K562 (cell line): ENCODE measurements at regions not wholly inside any gene's neighbourhood (a gene's known extent, or its start where the extent isn't known, plus 50 kb on each side); places are given as distances from the start of the nearest gene placed in this dataset.

Experiments used
- ATAC-seq: fragments of 200-7000 bp; cut with Tn5 transposase; 3 replicates; pipeline ENCODE4 v1.9.1; 2020; ENCODE audit warnings: moderate library complexity
- BruUV-seq: library from RNA; stranded (reverse); fragments of 400-500 nt; replicated peaks from 2 replicates; lab custom pipeline; 2021; lab: Mats Ljungman, UMichigan
- CTCF ChIA-PET: fragments of 300-600 bp; formaldehyde crosslinking; extraction: SDS; loops from one replicate; lab custom pipeline; 2021; ENCODE audit warnings: low intra/inter-chr PET ratio; lab: Yijun Ruan, JAX
- POLR2A ChIA-PET: fragments of 300-600, 350-650 bp; sonication (Branson Sonifier 250); formaldehyde crosslinking; extraction: SDS; loops from one replicate; lab custom pipeline; 2021; ENCODE audit warnings: antibody characterized with exemption, inconsistent platforms; lab: Yijun Ruan, JAX
- DNase-seq, 4 experiments: peaks; one replicate each; pipeline versions ENCODE4 v3.0.0 to v3.0.0-alpha.2; 2011 to 2018; ENCODE audit warnings: low spot score in 3 of 4, mixed read lengths in 3 of 4; ENCODE audit errors: extremely low read depth in 1 of 4
- FAIRE-seq: peaks from 2 replicates; lab custom pipeline; 2011; peaks lifted over from hg19 to GRCh38; lab: Jason Lieb, UNC
- H2AFZ ChIP-seq: 2 replicates; pipeline ENCODE4 v1.6.0; 2011; ENCODE audit warnings: low read depth, low read length, control low read depth, inconsistent platforms
- H3K27ac ChIP-seq: fragments of 200-600 bp; 3 replicates; pipeline ENCODE4 v1.8.0; 2011; ENCODE audit warnings: low read depth, mild to moderate bottlenecking, control low read depth, inconsistent platforms, low read length, moderate library complexity, mixed read lengths; ENCODE audit errors: extremely low read depth
- H3K27me3 ChIP-seq, 2 experiments: fragments of 300-600 bp in 1 of 2; 2 replicates in 1 of 2; 3 replicates in 1 of 2; pipeline versions ENCODE4 v1.6.0 to v1.8.0; 2011; ENCODE audit warnings: inconsistent platforms in 2 of 2, low read length in 2 of 2, mild to moderate bottlenecking in 1 of 2, mixed read lengths in 1 of 2, moderate library complexity in 1 of 2; ENCODE audit not compliant: control insufficient read depth in 2 of 2, insufficient read depth in 2 of 2
- H3K36me3 ChIP-seq: fragments of 300-600 bp; 3 replicates; pipeline ENCODE4 v1.8.0; 2011; ENCODE audit warnings: mild to moderate bottlenecking, low read length, inconsistent platforms; ENCODE audit not compliant: control insufficient read depth, insufficient read depth
- H3K4me1 ChIP-seq, 2 experiments: fragments of 200-600 bp in 1 of 2; replicated peaks in 1 of 2; 2 replicates in 1 of 2; 3 replicates in 1 of 2; pipeline versions ENCODE4 v1.5.1 to v1.8.0; 2011; ENCODE audit warnings: inconsistent platforms in 2 of 2, low read length in 2 of 2, mild to moderate bottlenecking in 1 of 2, mixed read lengths in 1 of 2, moderate library complexity in 1 of 2; ENCODE audit not compliant: control insufficient read depth in 2 of 2, insufficient read depth in 2 of 2
- H3K4me2 ChIP-seq: 2 replicates; pipeline ENCODE4 v1.6.1; 2011; ENCODE audit warnings: low read length, control low read depth, inconsistent platforms, mixed read lengths; ENCODE audit not compliant: insufficient read depth
- H3K4me3 ChIP-seq: fragments of 200-600 bp; sonication (generic), shearing (Covaris generic); 2 replicates; pipeline ENCODE4 v1.5.1; 2016; ENCODE audit warnings: control low read depth, inconsistent platforms
- H3K79me2 ChIP-seq: fragments of 200-600 bp; 3 replicates; pipeline ENCODE4 v1.8.0; 2011; ENCODE audit warnings: low read length, inconsistent platforms; ENCODE audit not compliant: control insufficient read depth, insufficient read depth
- H3K9ac ChIP-seq, 2 experiments: 2 replicates each; pipeline versions ENCODE4 v1.6.0 to v1.6.1; 2011; ENCODE audit warnings: low read depth in 2 of 2, low read length in 2 of 2, control low read depth in 1 of 2, inconsistent platforms in 1 of 2, mild to moderate bottlenecking in 1 of 2, mixed read lengths in 1 of 2; ENCODE audit not compliant: insufficient read depth in 1 of 2
- H3K9me1 ChIP-seq: one replicate; pipeline ENCODE4 v1.6.0; 2011; ENCODE audit warnings: inconsistent platforms, mild to moderate bottlenecking, low read length, moderate library complexity; ENCODE audit not compliant: control insufficient read depth, insufficient read depth
- H3K9me3 ChIP-seq: replicated peaks from 2 replicates; pipeline ENCODE4 v1.5.1; 2011; ENCODE audit warnings: low read depth, low read length, inconsistent platforms; ENCODE audit not compliant: control insufficient read depth, insufficient read depth
- H4K20me1 ChIP-seq: replicated peaks from 2 replicates; pipeline ENCODE4 v1.6.1; 2011; ENCODE audit warnings: low read length, inconsistent platforms, mixed read lengths; ENCODE audit not compliant: control insufficient read depth, insufficient read depth
- CEBPG ChIP-seq, 3 experiments: fragments of 200-800 bp in 1 of 3; sonication (Bioruptor generic) in 1 of 3; sonication (generic) in 1 of 3; formaldehyde crosslinking in 1 of 3; IDR thresholded peaks in 2 of 3; conservative IDR thresholded peaks in 1 of 3; 2 replicates each; pipeline versions ENCODE4 v1.6.1 to v1.8.0; 2016 to 2022; ENCODE audit warnings: missing compliant biosample characterization in 2 of 3, missing genetic modification characterization in 2 of 3, mild to moderate bottlenecking in 1 of 3, missing genetic modification reagents in 1 of 3
- DMBX1 ChIP-seq: fragments of 250-450 bp; sonication (Bioruptor Pico); IDR thresholded peaks from 2 replicates; pipeline ENCODE4 v1.8.0; 2022; ENCODE audit warnings: inconsistent platforms, mild to moderate bottlenecking, moderate library complexity, borderline replicate concordance
- EZH2 ChIP-seq: IDR thresholded peaks from 2 replicates; pipeline ENCODE4 v1.6.1; 2012; ENCODE audit warnings: low read depth, mild to moderate bottlenecking, inconsistent platforms, low read length, borderline replicate concordance
- NCOA1 ChIP-seq: fragments of 450-650 bp; IDR thresholded peaks from 2 replicates; pipeline ENCODE4 v1.6.1; 2016; ENCODE audit warnings: low read depth
- POLR2AphosphoS5 ChIP-seq: IDR thresholded peaks from 2 replicates; pipeline ENCODE4 v1.6.1; 2011; ENCODE audit warnings: mild to moderate bottlenecking, low read depth, low read length, moderate library complexity; ENCODE audit not compliant: control insufficient read depth, insufficient read depth
- PTTG1 ChIP-seq: fragments of 450-650 bp; IDR thresholded peaks from 2 replicates; pipeline ENCODE4 v1.6.1; 2016; ENCODE audit warnings: low read depth, mild to moderate bottlenecking, missing genetic modification characterization, missing compliant biosample characterization
- TARDBP ChIP-seq: fragments of 450-650 bp; IDR thresholded peaks from 2 replicates; pipeline ENCODE4 v1.6.1; 2016
- WHSC1 ChIP-seq: IDR thresholded peaks from one replicate; pipeline ENCODE4 v1.6.1; 2012; ENCODE audit warnings: low read length, control low read depth, inconsistent platforms
- ZNF57 ChIP-seq: fragments of 450-650 bp; formaldehyde crosslinking; IDR thresholded peaks from 2 replicates; pipeline ENCODE4 v1.4.0; 2020; ENCODE audit warnings: mild to moderate bottlenecking, moderate library complexity
- WGBS: fragments of 100-300 bp; shearing (Covaris generic); methylation state at CpG from one replicate; pipeline ENCODE4 v1.1.6; 2016; ENCODE audit warnings: low coverage, mixed read lengths; ENCODE audit not compliant: insufficient coverage; ENCODE audit errors: missing lambda C conversion rate; 5-methylcytosine and 5-hydroxymethylcytosine counted together
- in situ Hi-C: fragments of 300-500 bp; cut with MboI; formaldehyde crosslinking; loops from 4 replicates; pipeline ENCODE4 v1.15.0; 2018; ENCODE audit warnings: inconsistent platforms, mixed read lengths
- intact Hi-C: fragments of 100-400 bp; cut with micrococcal nuclease; formaldehyde crosslinking; loops from 2 replicates; pipeline ENCODE4 v1.14.2; 2022
- TF ChIP-seq, protein P1 (sequence below): fragments of 450-650 bp; formaldehyde crosslinking; IDR thresholded peaks from 2 replicates; pipeline ENCODE4 v1.4.0; 2022; ENCODE audit warnings: missing genetic modification characterization

DNA sequence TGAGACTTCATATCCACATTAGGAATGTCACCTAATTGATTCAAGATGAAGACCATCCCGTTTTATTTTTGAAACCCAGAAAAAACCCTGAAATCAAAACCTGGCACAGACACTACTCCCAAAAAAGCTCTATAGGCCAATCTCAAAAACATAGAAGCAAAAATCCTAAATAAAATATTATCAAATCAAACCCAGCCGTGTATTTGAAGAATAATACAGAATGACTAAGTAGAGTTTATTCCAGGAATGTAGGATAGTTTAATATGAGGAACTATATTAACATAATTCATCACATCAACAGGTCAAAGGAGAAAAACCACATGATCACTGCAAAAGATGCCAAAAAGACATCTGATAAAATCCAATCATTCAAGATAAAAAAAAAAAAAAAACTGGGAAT, 167.1 kb downstream of the ACTL7B start (continued):
- TF ChIP-seq, protein P1, sequence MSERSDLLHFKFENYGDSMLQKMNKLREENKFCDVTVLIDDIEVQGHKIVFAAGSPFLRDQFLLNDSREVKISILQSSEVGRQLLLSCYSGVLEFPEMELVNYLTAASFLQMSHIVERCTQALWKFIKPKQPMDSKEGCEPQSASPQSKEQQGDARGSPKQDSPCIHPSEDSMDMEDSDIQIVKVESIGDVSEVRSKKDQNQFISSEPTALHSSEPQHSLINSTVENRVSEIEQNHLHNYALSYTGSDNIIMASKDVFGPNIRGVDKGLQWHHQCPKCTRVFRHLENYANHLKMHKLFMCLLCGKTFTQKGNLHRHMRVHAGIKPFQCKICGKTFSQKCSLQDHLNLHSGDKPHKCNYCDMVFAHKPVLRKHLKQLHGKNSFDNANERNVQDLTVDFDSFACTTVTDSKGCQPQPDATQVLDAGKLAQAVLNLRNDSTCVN (CRISPR knock-in tag): no peak

DNA sequence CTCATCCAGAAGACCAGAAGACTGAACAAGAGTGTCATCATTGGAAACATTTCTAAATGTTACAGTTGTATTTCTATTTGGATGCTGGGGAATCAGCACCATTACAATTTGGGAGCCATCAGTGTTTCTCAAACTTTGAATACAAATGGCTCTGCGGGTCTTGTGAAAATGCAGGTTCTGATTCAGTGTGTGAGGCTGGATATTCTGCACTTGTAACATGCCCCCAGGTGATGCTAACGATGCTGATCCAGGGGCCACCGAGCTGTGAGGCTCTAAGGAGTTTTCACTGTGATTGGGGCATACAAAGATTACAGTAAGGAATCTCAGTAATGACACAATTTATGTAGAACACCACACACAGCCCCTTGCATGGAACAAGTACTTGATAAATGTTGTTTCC, 167.7 kb downstream of the ACTL7B start:
- intact Hi-C loops: no loop called here
- ATAC-seq: no peak
- Histone ChIP-seq H3K4me1 (no peaks in the 10 kb centered on the region), H2AFZ (no peak overlapping the region), H3K4me3 (no peak overlapping the region), H3K27me3 (no peaks in the 10 kb centered on the region)
- POLR2A ChIA-PET: no interaction called here
- TF ChIP-seq PTTG1 (tag) (no peak), WHSC1 (no peak), ZNF57 (CRISPR knock-in tag) (no peak), CEBPG (CRISPR knock-in tag; IDR thresholded peaks at IDR 0.05) (no peak), CEBPG (tag; conservative IDR thresholded peaks at IDR 0.05 in 1 of 2, IDR thresholded peaks at IDR 0.05 in 1 of 2) (no peak), DMBX1 (CRISPR knock-in tag) (no peak), POLR2AphosphoS5 (no peak), TARDBP (no peak), EZH2 (no peak), NCOA1 (no peak)
- TF ChIP-seq, all 486 proteins: peak for 0
- in situ Hi-C loops: no loop called here
- FAIRE-seq (no peak), DNase-seq (no peak)
- Histone ChIP-seq H3K27ac (no peak overlapping the region), H3K4me2 (no peak overlapping the region), H4K20me1 (no peaks in the 10 kb centered on the region), H3K79me2 (no peaks in the 10 kb centered on the region), H3K9ac (no peak overlapping the region), H3K9me3 (no peaks in the 10 kb centered on the region), H3K36me3 (no peaks in the 10 kb centered on the region), H3K9me1 (no peaks in the 10 kb centered on the region)
- no TSS peak for BruUV-seq
- WGBS: 0% methylated on average over 3 of the region's 3 CpGs
- CTCF ChIA-PET: no interaction called here
